Heart right ventricle (tissue), 16 donors: ENCODE measurements at regions not wholly inside any gene's neighbourhood (a gene's known extent, or its start where the extent isn't known, plus 50 kb on each side); places are given as distances from the start of the nearest gene placed in this dataset.

Experiments used
- ATAC-seq, 8 donors: fragments of 200-7000 bp; cut with Tn5 transposase; one replicate each; pipeline ENCODE4 v1.9.1; 2020; ENCODE audit warnings: mild to moderate bottlenecking in 8 of 8, moderate library complexity in 8 of 8, moderate number of reproducible peaks in 1 of 8
- DNase-seq, 2 donors: peaks; one replicate each; pipeline ENCODE4 v3.0.0-alpha.2; 2020
- H3K27ac ChIP-seq, 10 donors: fragments of 200-600 bp; sonication (generic) in 2 of 10; one replicate each; pipeline versions ENCODE4 v1.5.0 to v1.8.0; 2020 to 2022; ENCODE audit warnings: mild to moderate bottlenecking in 3 of 10
- H3K27me3 ChIP-seq, 7 donors: fragments of 200-600 bp; one replicate each; pipeline ENCODE4 v1.8.0; 2021 to 2022; ENCODE audit warnings: mild to moderate bottlenecking in 2 of 7
- H3K36me3 ChIP-seq, 9 donors: fragments of 200-600 bp; sonication (generic) in 1 of 9; one replicate each; pipeline versions ENCODE4 v1.5.0 to v1.8.0; 2020 to 2022; ENCODE audit warnings: mild to moderate bottlenecking in 2 of 9
- H3K4me1 ChIP-seq, 9 donors: fragments of 200-600 bp; sonication (generic) in 1 of 9; one replicate each; pipeline versions ENCODE4 v1.5.0 to v1.8.0; 2020 to 2022; ENCODE audit warnings: mild to moderate bottlenecking in 4 of 9
- H3K4me3 ChIP-seq, 10 donors: fragments of 200-600 bp; sonication (generic) in 2 of 10; one replicate each; pipeline versions ENCODE4 v1.5.0 to v1.8.0; 2020 to 2022; ENCODE audit warnings: mild to moderate bottlenecking in 7 of 10, moderate library complexity in 2 of 10
- H3K9me3 ChIP-seq, 11 donors: fragments of 200-600 bp in 10 of 11; sonication (generic) in 2 of 11; one replicate each; pipeline versions ENCODE4 v1.5.0 to v1.8.0; 2013 to 2022; ENCODE audit warnings: mild to moderate bottlenecking in 2 of 11, control low read depth in 1 of 11, moderate library complexity in 1 of 11
- CTCF ChIP-seq, 9 donors: fragments of 200-600 bp; sonication (generic) in 2 of 9; IDR thresholded peaks; one replicate each; pipeline versions ENCODE4 v1.5.0 to v1.8.0; 2021 to 2022; ENCODE audit warnings: antibody characterized with exemption in 9 of 9, mild to moderate bottlenecking in 5 of 9, moderate library complexity in 1 of 9
- WGBS, 2 donors: extraction: QIAGEN DNeasy Blood & Tissue Kit; methylation state at CpG; one replicate each; pipeline ENCODE4 v1.1.7; 2013; ENCODE audit warnings: inconsistent platforms in 1 of 2; 5-methylcytosine and 5-hydroxymethylcytosine counted together
- intact Hi-C, 10 donors: fragments of 100-400 bp; cut with DNase I; formaldehyde crosslinking; loops; one replicate each; pipeline versions ENCODE4 v1.11.1 to v1.14.2; 2022
- donor health status: Arrhythmogenic right ventricular cardiomyopathy.
- donor health status: ischemic (EF 13 %, LVEDD 7.1; RV severe dilation, severe dysfunction).
- donor health status: healthy with polysubstance abuse.
- donor health status: DM: no; HTN: yes; CAD: no.
- donor health status: DM: no; HTN: no; CAD: no.
- donor health status: ischemic (EF 25% LVEDD 6.9; RV normal size, moderate dysfunction).
- donor health status: ischemic (EF 25% LVEDD 5.7; RV mildly dilated, moderate dysfunction).
- donor health status: healthy.
- donor health status: DM: yes; HTN: yes; CAD: no.
- donor health status: Ischemic cardiomyopathy.
- donor health status: ischemic (EF 35%, LVEDD 5.7; RV mildly dilated, moderate dysfunction).
- donor health status: nonischemic (EF 11% LVEDD 7.7; RV severe dilation, severe dysfunction).
- donor health status: DM: yes; HTN: yes; CAD: no.
- donor health status: PGD.
- donor health status: ischemic (EF 29% LVEDD 5.4; RV normal size, mild dysfunction).
- donor health status: nonischemic (EF 23%, LVEDD 6.1; RV moderate dilation, normal function).

- H3K9me3 ChIP-seq = peaks cover 0 to 8% (median 0%) of the 10 kb centered on the region in 11 donors
- ATAC-seq (no peak), DNase-seq (no peak)
- no peak overlapping the region for H3K27ac ChIP-seq
- 71 to 76% methylated on average over 7 of the region's 7 CpGs for WGBS, 2 donors
- intact Hi-C loops = no loop called here
- no peaks in the 10 kb centered on the region for H3K36me3 ChIP-seq
- peaks cover 4 to 51% (median 32%) of the 10 kb centered on the region in 7 donors for H3K27me3 ChIP-seq
- no peaks in the 10 kb centered on the region for H3K4me1 ChIP-seq
- no peak overlapping the region for H3K4me3 ChIP-seq
- no peak for TF ChIP-seq CTCF (IDR thresholded peaks at IDR 0.05)
Measured at GRCh38 chr22:20637750-20638506, 130.5 kb downstream of the MED15 start.

- no peak overlapping the region for H3K27ac ChIP-seq
- no peak overlapping the region for H3K4me3 ChIP-seq
- no peaks in the 10 kb centered on the region for H3K4me1 ChIP-seq
- H3K27me3 ChIP-seq = peaks cover 4 to 52% (median 32%) of the 10 kb centered on the region in 7 donors
- DNase-seq (no peak), ATAC-seq (no peak)
- intact Hi-C loops = no loop called here
- 22 to 35% methylated on average over 1 of the region's 1 CpG for WGBS, 2 donors
- no peak for TF ChIP-seq CTCF (IDR thresholded peaks at IDR 0.05)
- H3K9me3 ChIP-seq = peaks cover 0 to 8% (median 0%) of the 10 kb centered on the region in 11 donors
- H3K36me3 ChIP-seq = no peaks in the 10 kb centered on the region
Measured at GRCh38 chr22:20638507-20638870, 131.1 kb downstream of the MED15 start.

GRCh38 chr22:20639343-20639742 is 131.9 kb downstream of the MED15 start:
- H3K4me1 ChIP-seq = no peaks in the 10 kb centered on the region
- no peak for TF ChIP-seq CTCF (IDR thresholded peaks at IDR 0.05)
- no peak overlapping the region for H3K27ac ChIP-seq
- H3K36me3 ChIP-seq = no peaks in the 10 kb centered on the region
- DNase-seq = no peak
- ATAC-seq = no peak
- H3K9me3 ChIP-seq = peaks cover 0 to 8% (median 0%) of the 10 kb centered on the region in 11 donors
- WGBS, 2 donors = 82 to 84% methylated on average over 4 of the region's 4 CpGs
- intact Hi-C loops = no loop called here
- H3K27me3 ChIP-seq = peaks cover 4 to 49% (median 31%) of the 10 kb centered on the region in 7 donors
- H3K4me3 ChIP-seq = no peak overlapping the region

- Histone ChIP-seq H3K27ac (no peak overlapping the region), H3K4me3 (no peak overlapping the region), H3K36me3 (no peaks in the 10 kb centered on the region), H3K9me3 (peaks cover 0 to 8% (median 0%) of the 10 kb centered on the region in 11 donors), H3K4me1 (no peaks in the 10 kb centered on the region), H3K27me3 (peaks cover 4 to 47% (median 30%) of the 10 kb centered on the region in 7 donors)
- intact Hi-C loops = no loop called here
- WGBS, 2 donors = 90 to 94% methylated on average over 3 of the region's 3 CpGs
- no peak for DNase-seq
- no peak for ATAC-seq
- TF ChIP-seq CTCF (IDR thresholded peaks at IDR 0.05) = no peak
Measured at GRCh38 chr22:20639750-20640149, 132.3 kb downstream of the MED15 start.
